ENCODE measurements at regions not wholly inside any gene's neighbourhood (a gene's known extent, or its start where the extent isn't known, plus 50 kb on each side); places are given as distances from the start of the nearest gene placed in this dataset.

GRCh38 chr2:183951630-183952029, 646.7 kb upstream of the ZNF804A start:
- Histone ChIP-seq H3K9me1 (replicated peaks; ENCODE audit: control insufficient read depth, extremely low read depth, insufficient read depth, low read length) (no peaks in the 10 kb centered on the region), H3K27ac (ENCODE audit: insufficient read depth, low read depth, low read length) (no peak overlapping the region), H2AFZ (ENCODE audit: low read depth, low read length) (no peak overlapping the region), H3K27me3 (ENCODE audit: control insufficient read depth in 2 of 2, insufficient read depth in 2 of 2, low read length in 2 of 2) (no peaks in the 10 kb centered on the region), H3K4me1 (ENCODE audit: control insufficient read depth, extremely low read depth, insufficient read depth, low read length) (no peaks in the 10 kb centered on the region), H3K4me3 (replicated peaks in 1 of 3; ENCODE audit: insufficient read depth in 1 of 3, low read depth in 1 of 3, low read length in 3 of 3) (no peak overlapping the region), H3K4me2 (ENCODE audit: insufficient read depth, low read length) (no peak overlapping the region), H3K79me2 (ENCODE audit: control insufficient read depth, insufficient read depth, low read length) (no peaks in the 10 kb centered on the region), H3K9me3 (replicated peaks; ENCODE audit: control insufficient read depth, insufficient read depth, low read length) (no peaks in the 10 kb centered on the region), H3K36me3 (ENCODE audit: control insufficient read depth in 2 of 2, extremely low read depth in 1 of 2, insufficient read depth in 2 of 2, low read length in 2 of 2) (no peaks in the 10 kb centered on the region), H3K9ac (replicated peaks; ENCODE audit: extremely low read depth, insufficient read depth, low read length) (no peak overlapping the region), H4K20me1 (replicated peaks; ENCODE audit: control insufficient read depth, extremely low read depth, insufficient read depth, low read length) (no peaks in the 10 kb centered on the region)
- ChIA-PET POLR2A (no interaction called here), CTCF (no interaction called here)
- no peak for TF ChIP-seq CTCF (IDR thresholded peaks at IDR 0.05; ENCODE audit: extremely low read depth in 1 of 2, insufficient read depth in 1 of 2, low read depth in 1 of 2, low read length in 2 of 2)
- TF ChIP-seq POLR2AphosphoS5 (IDR thresholded peaks at IDR 0.05; ENCODE audit: insufficient read depth, low read depth, low read length): no peak
- TF ChIP-seq POLR2A (IDR thresholded peaks at IDR 0.05; ENCODE audit: low read depth, low read length): no peak
- no peak for TF ChIP-seq MAX (IDR thresholded peaks at IDR 0.05; ENCODE audit: insufficient read depth, insufficient read length)
- no peak for TF ChIP-seq GATA2 (IDR thresholded peaks at IDR 0.05; ENCODE audit: insufficient read depth, insufficient read length, low read depth, low read length)
- TF ChIP-seq MYC (IDR thresholded peaks at IDR 0.05; ENCODE audit: low read depth, low read length): no peak
- TF ChIP-seq JUN (IDR thresholded peaks at IDR 0.05; ENCODE audit: borderline replicate concordance, insufficient read depth, insufficient read length, low read depth): no peak
- no peak for TF ChIP-seq EZH2 (IDR thresholded peaks at IDR 0.05; ENCODE audit: borderline replicate concordance, low read depth, low read length, severe bottlenecking)
- no TSS peak for BruUV-seq (replicated peaks)
- DNase-seq (ENCODE audit: low read depth, low spot score): no peak
- dilution Hi-C loops (cut with MboI; ENCODE audit: extremely low pct_ligation_motif_present, low sequenced_read_pairs) (no loop called here), intact Hi-C loops (cut with micrococcal nuclease) (no loop called here)
- no peak for FAIRE-seq

All from endothelial cell of umbilical vein (primary cell).